ENCODE measurements at regions not wholly inside any gene's neighbourhood (a gene's known extent, or its start where the extent isn't known, plus 50 kb on each side); places are given as distances from the start of the nearest gene placed in this dataset.

- Mint-ChIP-seq H3K9me3 (peaks cover 1 to 17% (median 4%) of the 10 kb centered on the region in 3 donors), H3K4me1 (no peaks in the 10 kb centered on the region), H3K36me3 (no peaks in the 10 kb centered on the region), H3K4me3 (no peak overlapping the region), H3K27ac (no peak overlapping the region), H3K27me3 (no peaks in the 10 kb centered on the region)
Measured at GRCh38 chr6:66429210-66429609, 722.2 kb upstream of the EYS start.

GRCh38 chr6:66423047-66423446 is 716.0 kb upstream of the EYS start:
- Mint-ChIP-seq H3K4me3 (no peak overlapping the region), H3K27ac (no peak overlapping the region), H3K9me3 (peaks cover 2 to 20% (median 4%) of the 10 kb centered on the region in 3 donors), H3K27me3 (no peaks in the 10 kb centered on the region), H3K4me1 (no peaks in the 10 kb centered on the region), H3K36me3 (no peaks in the 10 kb centered on the region)

- Mint-ChIP-seq H3K36me3 (no peaks in the 10 kb centered on the region), H3K27me3 (no peaks in the 10 kb centered on the region), H3K9me3 (peaks cover 2 to 17% (median 2%) of the 10 kb centered on the region in 3 donors), H3K27ac (no peak overlapping the region), H3K4me1 (no peaks in the 10 kb centered on the region), H3K4me3 (no peak overlapping the region)
Measured at GRCh38 chr6:66421570-66421969, 714.5 kb upstream of the EYS start.

- H3K27ac Mint-ChIP-seq: no peak overlapping the region
- H3K27me3 Mint-ChIP-seq: no peaks in the 10 kb centered on the region
- peaks cover 0 to 16% (median 2%) of the 10 kb centered on the region in 3 donors for H3K9me3 Mint-ChIP-seq
- H3K36me3 Mint-ChIP-seq: no peaks in the 10 kb centered on the region
- H3K4me3 Mint-ChIP-seq: no peak overlapping the region
- no peaks in the 10 kb centered on the region for H3K4me1 Mint-ChIP-seq
Measured at GRCh38 chr6:66418906-66419305, 711.9 kb upstream of the EYS start.

- H3K27me3 Mint-ChIP-seq: no peaks in the 10 kb centered on the region
- no peaks in the 10 kb centered on the region for H3K9me3 Mint-ChIP-seq
- no peak overlapping the region for H3K27ac Mint-ChIP-seq
- H3K4me1 Mint-ChIP-seq: no peaks in the 10 kb centered on the region
- H3K4me3 Mint-ChIP-seq: no peak overlapping the region
- H3K36me3 Mint-ChIP-seq: no peaks in the 10 kb centered on the region
Measured at GRCh38 chr6:66403966-66404365, 696.9 kb upstream of the EYS start.

GRCh38 chr6:66402873-66403272 is 695.8 kb upstream of the EYS start:
- Mint-ChIP-seq H3K4me1 (no peaks in the 10 kb centered on the region), H3K4me3 (no peak overlapping the region)

GRCh38 chr6:66396549-66396948 is 689.5 kb upstream of the EYS start:
- H3K27ac Mint-ChIP-seq: no peak overlapping the region
- H3K4me3 Mint-ChIP-seq: no peak overlapping the region

More at GRCh38 chr6:66402873-66403272, 695.8 kb upstream of the EYS start:
- Mint-ChIP-seq H3K9me3 (no peaks in the 10 kb centered on the region), H3K27ac (no peak overlapping the region), H3K27me3 (no peaks in the 10 kb centered on the region), H3K36me3 (no peaks in the 10 kb centered on the region)

GRCh38 chr6:66396145-66396544 is 689.1 kb upstream of the EYS start:
- no peak overlapping the region for H3K27ac Mint-ChIP-seq

More at GRCh38 chr6:66396549-66396948, 689.5 kb upstream of the EYS start:
- H3K9me3 Mint-ChIP-seq: peaks cover 0 to 4% (median 0%) of the 10 kb centered on the region in 3 donors
- H3K4me1 Mint-ChIP-seq: no peaks in the 10 kb centered on the region
- H3K27me3 Mint-ChIP-seq: no peaks in the 10 kb centered on the region
- H3K36me3 Mint-ChIP-seq: no peaks in the 10 kb centered on the region

GRCh38 chr6:66390393-66390792 is 683.4 kb upstream of the EYS start:
- Mint-ChIP-seq H3K36me3 (peaks cover 1% of the 10 kb centered on the region), H3K4me3 (no peak overlapping the region), H3K27ac (no peak overlapping the region), H3K9me3 (peaks cover 0 to 4% (median 0%) of the 10 kb centered on the region in 3 donors), H3K4me1 (no peaks in the 10 kb centered on the region), H3K27me3 (no peaks in the 10 kb centered on the region)

More at GRCh38 chr6:66396145-66396544, 689.1 kb upstream of the EYS start:
- Mint-ChIP-seq H3K4me3 (no peak overlapping the region), H3K4me1 (no peaks in the 10 kb centered on the region), H3K9me3 (peaks cover 0 to 4% (median 0%) of the 10 kb centered on the region in 3 donors), H3K27me3 (no peaks in the 10 kb centered on the region), H3K36me3 (no peaks in the 10 kb centered on the region)

GRCh38 chr6:66376001-66376400 is 669.0 kb upstream of the EYS start:
- no peak overlapping the region for H3K4me3 Mint-ChIP-seq
- H3K4me1 Mint-ChIP-seq: no peaks in the 10 kb centered on the region
- H3K9me3 Mint-ChIP-seq: peaks cover 2 to 4% (median 2%) of the 10 kb centered on the region in 3 donors
- H3K27me3 Mint-ChIP-seq: no peaks in the 10 kb centered on the region
- H3K36me3 Mint-ChIP-seq: no peaks in the 10 kb centered on the region
- H3K27ac Mint-ChIP-seq: no peak overlapping the region

- Mint-ChIP-seq H3K9me3 (peaks cover 2 to 15% (median 4%) of the 10 kb centered on the region in 3 donors), H3K4me3 (no peak overlapping the region), H3K27ac (no peak overlapping the region)
Measured at GRCh38 chr6:66369407-66369806, 662.4 kb upstream of the EYS start.

GRCh38 chr6:66362888-66363287 is 655.9 kb upstream of the EYS start:
- Mint-ChIP-seq H3K9me3 (peaks cover 0 to 1% (median 0%) of the 10 kb centered on the region in 3 donors), H3K27me3 (no peaks in the 10 kb centered on the region), H3K4me3 (no peak overlapping the region), H3K36me3 (no peaks in the 10 kb centered on the region), H3K27ac (no peak overlapping the region), H3K4me1 (no peaks in the 10 kb centered on the region)

More at GRCh38 chr6:66369407-66369806, 662.4 kb upstream of the EYS start:
- H3K27me3 Mint-ChIP-seq: no peaks in the 10 kb centered on the region
- no peaks in the 10 kb centered on the region for H3K36me3 Mint-ChIP-seq
- H3K4me1 Mint-ChIP-seq: no peaks in the 10 kb centered on the region

GRCh38 chr6:66361886-66362285 is 654.9 kb upstream of the EYS start:
- no peaks in the 10 kb centered on the region for H3K27me3 Mint-ChIP-seq

GRCh38 chr6:66357781-66358180 is 650.8 kb upstream of the EYS start:
- H3K9me3 Mint-ChIP-seq: peaks cover 0 to 2% (median 1%) of the 10 kb centered on the region in 3 donors
- no peaks in the 10 kb centered on the region for H3K27me3 Mint-ChIP-seq
- no peaks in the 10 kb centered on the region for H3K36me3 Mint-ChIP-seq
- no peak overlapping the region for H3K4me3 Mint-ChIP-seq
- H3K4me1 Mint-ChIP-seq: no peaks in the 10 kb centered on the region
- no peak overlapping the region for H3K27ac Mint-ChIP-seq

More at GRCh38 chr6:66361886-66362285, 654.9 kb upstream of the EYS start:
- no peak overlapping the region for H3K27ac Mint-ChIP-seq
- H3K9me3 Mint-ChIP-seq: peaks cover 0 to 1% (median 0%) of the 10 kb centered on the region in 3 donors
- H3K4me1 Mint-ChIP-seq: no peaks in the 10 kb centered on the region
- H3K4me3 Mint-ChIP-seq: no peak overlapping the region
- no peaks in the 10 kb centered on the region for H3K36me3 Mint-ChIP-seq

- H3K4me3 Mint-ChIP-seq: no peak overlapping the region
- no peak overlapping the region for H3K27ac Mint-ChIP-seq
- no peaks in the 10 kb centered on the region for H3K27me3 Mint-ChIP-seq
- H3K4me1 Mint-ChIP-seq: no peaks in the 10 kb centered on the region
- peaks cover 0 to 2% (median 0%) of the 10 kb centered on the region in 3 donors for H3K9me3 Mint-ChIP-seq
- peaks cover under 1% of the 10 kb centered on the region for H3K36me3 Mint-ChIP-seq
Measured at GRCh38 chr6:66355471-66355870, 648.4 kb upstream of the EYS start.

- Mint-ChIP-seq H3K27me3 (no peaks in the 10 kb centered on the region), H3K4me1 (no peaks in the 10 kb centered on the region), H3K4me3 (no peak overlapping the region), H3K9me3 (peaks cover 2 to 5% (median 4%) of the 10 kb centered on the region in 3 donors), H3K36me3 (no peaks in the 10 kb centered on the region), H3K27ac (no peak overlapping the region)
Measured at GRCh38 chr6:66344796-66345195, 637.8 kb upstream of the EYS start.
